ENCODE measurements at regions not wholly inside any gene's neighbourhood (a gene's known extent, or its start where the extent isn't known, plus 50 kb on each side); places are given as distances from the start of the nearest gene placed in this dataset.

GRCh38 chr3:152213938-152214337 is 54.8 kb upstream of the MBNL1 start:
- DNase-seq (ENCODE audit: low read depth in 1 of 2, low spot score in 2 of 2) (no peak), FAIRE-seq (no peak)
- 96% methylated on average over 1 of the region's 1 CpG; no CpG with 5 or more reads in 1 of the 2 experiments for WGBS, 2 experiments (ENCODE audit: extremely low coverage in 1 of 2, insufficient coverage in 1 of 2, insufficient read length in 1 of 2, insufficient replicate concordance in 2 of 2, low coverage in 1 of 2, low lambda C conversion rate in 2 of 2, missing lambda C conversion rate in 1 of 2)
- H3K56ac ChIP-seq (replicated peaks; ENCODE audit: insufficient read length, low read depth, low read length), result no peak overlapping the region
- H2BK12ac ChIP-seq (ENCODE audit: low read depth, low read length), result no peak overlapping the region
- H3K4me2 ChIP-seq (ENCODE audit: insufficient read depth in 1 of 2, low read depth in 2 of 2, low read length in 2 of 2), result no peak overlapping the region
- H3K18ac ChIP-seq (ENCODE audit: extremely low read depth, low read length), result no peak overlapping the region
- H2AFZ ChIP-seq (ENCODE audit: low read length), result no peak overlapping the region
- H2AK5ac ChIP-seq (ENCODE audit: low read depth, low read length), result no peak overlapping the region
- no peaks in the 10 kb centered on the region for H4K20me1 ChIP-seq (replicated peaks in 1 of 2; ENCODE audit: control insufficient read depth in 1 of 2, insufficient read depth in 2 of 2, low read length in 2 of 2)
- H3K27ac ChIP-seq (ENCODE audit: low read depth, low read length), result no peak overlapping the region
- H2BK15ac ChIP-seq (ENCODE audit: low read length), result no peak overlapping the region
- ChIA-PET POLR2A (ENCODE audit: partially characterized antibody) (no interaction called here), CTCF (ENCODE audit: partially characterized antibody) (interaction anchor here (0.9 kb wide), 1 partner anchor 259 kb away, joined by 3 read pairs; no protein-coding TSS in a partner anchor)
- no peaks in the 10 kb centered on the region for H3K27me3 ChIP-seq (replicated peaks in 1 of 4; ENCODE audit: control insufficient read depth in 3 of 4, extremely low read depth in 1 of 4, insufficient read depth in 3 of 4, low read length in 3 of 4)
- H2BK20ac ChIP-seq (ENCODE audit: low read length), result no peak overlapping the region
- no peaks in the 10 kb centered on the region for H3K79me2 ChIP-seq (ENCODE audit: control insufficient read depth in 1 of 2, insufficient read depth in 2 of 2, low read length in 2 of 2)
- no peaks in the 10 kb centered on the region for H3K79me1 ChIP-seq (ENCODE audit: low read depth, low read length)
- H3K23ac ChIP-seq (ENCODE audit: insufficient read length), result no peak overlapping the region
- no peak overlapping the region for H2BK120ac ChIP-seq (replicated peaks; ENCODE audit: low read depth, low read length)
- no peak overlapping the region for H3K14ac ChIP-seq (ENCODE audit: insufficient read length)
- no peaks in the 10 kb centered on the region for H3K9me3 ChIP-seq (ENCODE audit: insufficient read depth in 2 of 2, low read depth in 1 of 2, low read length in 1 of 2)
- no peaks in the 10 kb centered on the region for H3K36me3 ChIP-seq (ENCODE audit: control insufficient read depth in 2 of 4, insufficient read depth in 4 of 4, low read length in 3 of 4)
- no peak overlapping the region for H2BK5ac ChIP-seq (ENCODE audit: low read depth, low read length)
- no peak overlapping the region for H3K9ac ChIP-seq (replicated peaks in 1 of 4; ENCODE audit: extremely low read depth in 1 of 4, low read depth in 3 of 4, low read length in 3 of 4)
- H4K5ac ChIP-seq (ENCODE audit: insufficient read length, low read depth, low read length), result no peak overlapping the region
- H4K8ac ChIP-seq (ENCODE audit: extremely low read depth, insufficient read depth, low read length), result no peak overlapping the region
- H4K91ac ChIP-seq (replicated peaks; ENCODE audit: insufficient read length, low read length), result no peak overlapping the region
- H3K23me2 ChIP-seq (ENCODE audit: low read depth, low read length), result no peaks in the 10 kb centered on the region
- TF ChIP-seq NRF1 (IDR thresholded peaks at IDR 0.05; ENCODE audit: low read depth, low read length) (no peak), SIN3A (conservative IDR thresholded peaks at IDR 0.05 in 1 of 2, IDR thresholded peaks at IDR 0.05 in 1 of 2; ENCODE audit: low read depth in 1 of 2, low read length in 2 of 2) (no peak), CREB1 (IDR thresholded peaks at IDR 0.05) (no peak), ASH2L (IDR thresholded peaks at IDR 0.05; ENCODE audit: low read length) (no peak), ATF2 (IDR thresholded peaks at IDR 0.05; ENCODE audit: low read length) (no peak), NANOG (IDR thresholded peaks at IDR 0.05; ENCODE audit: insufficient read depth, low read depth, low read length, poor library complexity, severe bottlenecking) (no peak), SRF (IDR thresholded peaks at IDR 0.05; ENCODE audit: low read depth, low read length) (no peak), POU5F1 (IDR thresholded peaks at IDR 0.05; ENCODE audit: low read depth, low read length) (no peak), SP4 (IDR thresholded peaks at IDR 0.05; ENCODE audit: low read length) (no peak)
- H3K4me1 ChIP-seq (replicated peaks in 1 of 4; ENCODE audit: control insufficient read depth in 3 of 4, insufficient read depth in 4 of 4, low read length in 3 of 4), result peaks cover 0 to 2% (median 0%) of the 10 kb centered on the region in 4 experiments; a peak in 3 of 7 replicates
- H3K4me3 ChIP-seq (ENCODE audit: extremely low read depth in 1 of 4, insufficient read depth in 2 of 4, low read depth in 3 of 4, low read length in 4 of 4), result no peak overlapping the region
- H3K4ac ChIP-seq (replicated peaks; ENCODE audit: insufficient read length, low read depth, low read length), result no peak overlapping the region
